Stimulated activated CD4-positive, alpha-beta T cell treated with anti-CD3 and anti-CD28 coated beads, Interleukin-12 subunit alpha, Interleukin-12 subunit beta, amount 100 ng/mL, for 4 hours (primary cell): ENCODE measurements at regions not wholly inside any gene's neighbourhood (a gene's known extent, or its start where the extent isn't known, plus 50 kb on each side); places are given as distances from the start of the nearest gene placed in this dataset.
A peak's percentile ranks its signal among the peaks of the same experiment; 100 is the strongest.
"Not testable (repeated sequence)": the region's sequence is repeated elsewhere in the genome, so short reads cannot be mapped to it uniquely, and the experiment has no call there.

Source experiments
- DNase-seq: peaks from one replicate; pipeline ENCODE4 v3.0.0-alpha.2; 2020

GRCh38 chr4:138891631-138892031, 124.0 kb upstream of the NOCT start:
- DNase-seq: no peak

GRCh38 chr4:138890891-138891570, 124.5 kb upstream of the NOCT start:
- DNase-seq: no peak

- DNase-seq: no peak
Observed at GRCh38 chr4:138889216-138889615, 126.4 kb upstream of the NOCT start.

- DNase-seq: no peak
Observed at GRCh38 chr4:138887741-138888140, 127.8 kb upstream of the NOCT start.

- DNase-seq: no peak
Observed at GRCh38 chr4:138887341-138887740, 128.2 kb upstream of the NOCT start.

GRCh38 chr4:138879757-138880156, 135.8 kb upstream of the NOCT start:
- DNase-seq: no peak

- DNase-seq: no peak
Observed at GRCh38 chr4:138875891-138876608, 139.5 kb upstream of the NOCT start.

GRCh38 chr4:138871555-138871875, 144.1 kb upstream of the NOCT start:
- no peak for DNase-seq

- DNase-seq: peak; percentile 19
Observed at GRCh38 chr4:138870737-138871554, 144.6 kb upstream of the NOCT start.

- DNase-seq: no peak
Observed at GRCh38 chr4:138869631-138870030, 145.9 kb upstream of the NOCT start.

GRCh38 chr4:138869165-138869564, 146.4 kb upstream of the NOCT start:
- DNase-seq: no peak

GRCh38 chr4:138868562-138868961, 147.0 kb upstream of the NOCT start:
- DNase-seq: no peak

- no peak for DNase-seq
Observed at GRCh38 chr4:138867404-138867803, 148.2 kb upstream of the NOCT start.

- no peak for DNase-seq
Observed at GRCh38 chr4:138866314-138866713, 149.3 kb upstream of the NOCT start.

GRCh38 chr4:138865765-138866164, 149.8 kb upstream of the NOCT start:
- DNase-seq: no peak

- DNase-seq: no peak
Observed at GRCh38 chr4:138864961-138865720, 150.4 kb upstream of the NOCT start.

GRCh38 chr4:138863160-138863559, 152.4 kb upstream of the NOCT start:
- no peak for DNase-seq

GRCh38 chr4:138861135-138861534, 154.4 kb upstream of the NOCT start:
- DNase-seq: no peak

GRCh38 chr4:138860357-138860756, 155.2 kb upstream of the NOCT start:
- DNase-seq: not testable (repeated sequence)

- no peak for DNase-seq
Observed at GRCh38 chr4:138859254-138859653, 156.3 kb upstream of the NOCT start.

- no peak for DNase-seq
Observed at GRCh38 chr4:138858419-138858818, 157.2 kb upstream of the NOCT start.

- DNase-seq: no peak
Observed at GRCh38 chr4:138857416-138857815, 158.2 kb upstream of the NOCT start.

GRCh38 chr4:138852681-138853080, 162.9 kb upstream of the NOCT start:
- DNase-seq: no peak
